ENCODE measurements at regions not wholly inside any gene's neighbourhood (a gene's known extent, or its start where the extent isn't known, plus 50 kb on each side); places are given as distances from the start of the nearest gene placed in this dataset.

DNA sequence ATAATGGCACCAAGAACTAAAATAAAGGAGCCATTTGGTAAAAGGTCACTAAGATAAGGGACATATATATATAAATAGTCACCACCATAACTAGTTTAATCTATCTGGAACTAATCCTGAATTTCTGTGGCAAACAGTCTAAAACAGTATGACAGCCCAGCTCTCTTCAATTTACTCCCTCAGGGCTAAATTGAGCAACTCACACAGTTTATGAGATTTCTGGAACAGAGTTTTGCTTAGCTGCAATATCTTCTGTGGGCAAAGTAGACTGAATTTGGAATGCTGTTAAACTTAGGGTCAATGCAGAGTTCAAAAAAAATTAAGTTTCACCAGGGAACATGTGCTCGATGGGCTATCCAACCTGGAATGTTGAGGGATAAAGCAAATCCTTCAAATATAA lies 70.1 kb upstream of the VEPH1 start:
- H3K14ac ChIP-seq (ENCODE audit: insufficient read depth, low read length), result no peak overlapping the region
- no peak overlapping the region for H2AK5ac ChIP-seq (ENCODE audit: insufficient read length, low read length)
- no peak overlapping the region for H2BK120ac ChIP-seq (ENCODE audit: low read depth, low read length, poor library complexity, severe bottlenecking)
- no peak overlapping the region for H2BK5ac ChIP-seq (ENCODE audit: insufficient read length, low read length)
- no peak overlapping the region for H4K5ac ChIP-seq (ENCODE audit: insufficient read length, low read depth, low read length)
- H3K4ac ChIP-seq (ENCODE audit: low read depth, low read length), result no peak overlapping the region
- Mint-ChIP-seq H3K4me3 (no peak overlapping the region), H3K36me3 (ENCODE audit: insufficient read depth in 1 of 3, low read depth in 3 of 3) (no peaks in the 10 kb centered on the region), H3K9me3 (no peaks in the 10 kb centered on the region), H3K27me3 (ENCODE audit: low read depth) (no peaks in the 10 kb centered on the region), H3K27ac (no peak overlapping the region), H3K4me1 (no peaks in the 10 kb centered on the region)
- no peak overlapping the region for H3K4me2 ChIP-seq (ENCODE audit: insufficient read depth, insufficient read length, low read length)
- H3K18ac ChIP-seq (ENCODE audit: insufficient read length, low read depth, low read length), result no peak overlapping the region
- H3K27me3 ChIP-seq (ENCODE audit: insufficient read depth, low read length), result no peaks in the 10 kb centered on the region
- no peak overlapping the region for H2BK20ac ChIP-seq (ENCODE audit: low read depth, low read length, poor library complexity, severe bottlenecking)
- no peaks in the 10 kb centered on the region for H3K79me2 ChIP-seq (ENCODE audit: insufficient read depth, low read length)
- H3K27ac ChIP-seq (ENCODE audit: insufficient read length, low read depth, low read length), result no peak overlapping the region
- H2BK12ac ChIP-seq (ENCODE audit: insufficient read length, low read depth, low read length), result no peak overlapping the region
- H4K91ac ChIP-seq (ENCODE audit: insufficient read length, low read depth, low read length), result no peak overlapping the region
- H3K23ac ChIP-seq (ENCODE audit: insufficient read length, low read depth, low read length), result no peak overlapping the region
- TF ChIP-seq, protein P1, sequence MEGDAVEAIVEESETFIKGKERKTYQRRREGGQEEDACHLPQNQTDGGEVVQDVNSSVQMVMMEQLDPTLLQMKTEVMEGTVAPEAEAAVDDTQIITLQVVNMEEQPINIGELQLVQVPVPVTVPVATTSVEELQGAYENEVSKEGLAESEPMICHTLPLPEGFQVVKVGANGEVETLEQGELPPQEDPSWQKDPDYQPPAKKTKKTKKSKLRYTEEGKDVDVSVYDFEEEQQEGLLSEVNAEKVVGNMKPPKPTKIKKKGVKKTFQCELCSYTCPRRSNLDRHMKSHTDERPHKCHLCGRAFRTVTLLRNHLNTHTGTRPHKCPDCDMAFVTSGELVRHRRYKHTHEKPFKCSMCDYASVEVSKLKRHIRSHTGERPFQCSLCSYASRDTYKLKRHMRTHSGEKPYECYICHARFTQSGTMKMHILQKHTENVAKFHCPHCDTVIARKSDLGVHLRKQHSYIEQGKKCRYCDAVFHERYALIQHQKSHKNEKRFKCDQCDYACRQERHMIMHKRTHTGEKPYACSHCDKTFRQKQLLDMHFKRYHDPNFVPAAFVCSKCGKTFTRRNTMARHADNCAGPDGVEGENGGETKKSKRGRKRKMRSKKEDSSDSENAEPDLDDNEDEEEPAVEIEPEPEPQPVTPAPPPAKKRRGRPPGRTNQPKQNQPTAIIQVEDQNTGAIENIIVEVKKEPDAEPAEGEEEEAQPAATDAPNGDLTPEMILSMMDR (conservative IDR thresholded peaks at IDR 0.05), result no peak
- no peaks in the 10 kb centered on the region for H3K79me1 ChIP-seq (ENCODE audit: insufficient read depth, low read depth, low read length, poor library complexity, severe bottlenecking)
- H3K56ac ChIP-seq (ENCODE audit: insufficient read length, low read depth, low read length), result no peak overlapping the region
- no peak overlapping the region for H4K8ac ChIP-seq (replicated peaks; ENCODE audit: insufficient read length, low read depth, low read length)
- no peaks in the 10 kb centered on the region for H4K20me1 ChIP-seq (ENCODE audit: control insufficient read depth, insufficient read depth, insufficient read length)
- WGBS (ENCODE audit: extremely low coverage, insufficient read length, low lambda C conversion rate), result no CpG with 5 or more reads among the region's 1 CpG
- no peak overlapping the region for H3K9ac ChIP-seq (ENCODE audit: extremely low read depth, insufficient read length, low read length)
- H3K9me3 ChIP-seq (ENCODE audit: control insufficient read depth, low read depth, low read length), result no peaks in the 10 kb centered on the region
- no peak overlapping the region for H3T11ph ChIP-seq (ENCODE audit: low read length)
- DNase-seq, result no peak
- H3K23me2 ChIP-seq (ENCODE audit: insufficient read length, low read depth, low read length, poor library complexity, severe bottlenecking), result no peaks in the 10 kb centered on the region
- no peaks in the 10 kb centered on the region for H3K4me1 ChIP-seq (ENCODE audit: insufficient read depth, low read length)
- no peak overlapping the region for H2AFZ ChIP-seq (ENCODE audit: low read length)
- no peak overlapping the region for H2BK15ac ChIP-seq (ENCODE audit: low read depth, low read length)

Measured in H9 (cell line).